Mucosa of rectum (tissue), 2 donors: ENCODE measurements at regions not wholly inside any gene's neighbourhood (a gene's known extent, or its start where the extent isn't known, plus 50 kb on each side); places are given as distances from the start of the nearest gene placed in this dataset.

Experiments
- H3K27ac ChIP-seq, 2 donors: one replicate each; pipeline ENCODE4 v1.7.0; 2013; ENCODE audit warnings: inconsistent platforms in 2 of 2, low read depth in 2 of 2, low read length in 2 of 2
- H3K27me3 ChIP-seq, 2 donors: one replicate each; pipeline ENCODE4 v1.7.0; 2013; ENCODE audit warnings: low read length in 2 of 2; ENCODE audit not compliant: control insufficient read depth in 2 of 2, insufficient read depth in 2 of 2
- H3K36me3 ChIP-seq, 2 donors: one replicate each; pipeline ENCODE4 v1.7.0; 2013; ENCODE audit warnings: low read length in 2 of 2; ENCODE audit not compliant: control insufficient read depth in 2 of 2, insufficient read depth in 2 of 2
- H3K4me1 ChIP-seq, 2 donors: one replicate each; pipeline ENCODE4 v1.7.0; 2013; ENCODE audit warnings: low read length in 2 of 2, mild to moderate bottlenecking in 1 of 2; ENCODE audit not compliant: control insufficient read depth in 2 of 2, insufficient read depth in 2 of 2
- H3K4me3 ChIP-seq, 2 donors: one replicate each; pipeline ENCODE4 v1.7.0; 2013; ENCODE audit warnings: low read length in 2 of 2
- H3K9ac ChIP-seq, 2 donors: one replicate each; pipeline ENCODE4 v1.7.0; 2013; ENCODE audit warnings: low read length in 2 of 2, low read depth in 1 of 2, mild to moderate bottlenecking in 1 of 2
- H3K9me3 ChIP-seq, 2 donors: one replicate each; pipeline ENCODE4 v1.7.0; 2013; ENCODE audit warnings: low read length in 2 of 2; ENCODE audit not compliant: control insufficient read depth in 2 of 2
- donor health status: healthy.
- donor health status: Normal muscosa, but diverticular disease.

GRCh38 chr21:35868869-35869223 lies 191.5 kb downstream of the SETD4 start:
- Histone ChIP-seq H3K4me3 (no peak overlapping the region), H3K4me1 (no peaks in the 10 kb centered on the region), H3K9me3 (no peaks in the 10 kb centered on the region), H3K36me3 (no peaks in the 10 kb centered on the region), H3K9ac (no peak overlapping the region), H3K27me3 (peaks cover 0 to 3% of the 10 kb centered on the region in 2 donors), H3K27ac (no peak overlapping the region)

GRCh38 chr21:35868005-35868868 lies 192.1 kb downstream of the SETD4 start:
- no peaks in the 10 kb centered on the region for H3K4me1 ChIP-seq
- no peak overlapping the region for H3K9ac ChIP-seq
- H3K27me3 ChIP-seq: peaks cover 0 to 3% of the 10 kb centered on the region in 2 donors
- H3K27ac ChIP-seq: no peak overlapping the region
- no peaks in the 10 kb centered on the region for H3K9me3 ChIP-seq
- H3K36me3 ChIP-seq: no peaks in the 10 kb centered on the region
- H3K4me3 ChIP-seq: no peak overlapping the region

GRCh38 chr21:35864039-35864438 lies 196.3 kb downstream of the SETD4 start:
- no peak overlapping the region for H3K4me3 ChIP-seq
- H3K9ac ChIP-seq: no peak overlapping the region
- no peak overlapping the region for H3K27ac ChIP-seq
- no peaks in the 10 kb centered on the region for H3K36me3 ChIP-seq
- H3K9me3 ChIP-seq: no peaks in the 10 kb centered on the region
- H3K27me3 ChIP-seq: peaks cover 0 to 2% of the 10 kb centered on the region in 2 donors
- peaks cover 3 to 8% of the 10 kb centered on the region in 2 donors for H3K4me1 ChIP-seq

GRCh38 chr21:35862969-35863368 lies 197.4 kb downstream of the SETD4 start:
- Histone ChIP-seq H3K4me3 (no peak overlapping the region), H3K9me3 (no peaks in the 10 kb centered on the region), H3K4me1 (peaks cover 3 to 8% of the 10 kb centered on the region in 2 donors), H3K27me3 (peaks cover 0 to 2% of the 10 kb centered on the region in 2 donors), H3K9ac (no peak overlapping the region), H3K27ac (no peak overlapping the region), H3K36me3 (no peaks in the 10 kb centered on the region)

GRCh38 chr21:35861661-35862060 lies 198.7 kb downstream of the SETD4 start:
- Histone ChIP-seq H3K9me3 (no peaks in the 10 kb centered on the region), H3K27me3 (peaks cover 0 to 2% of the 10 kb centered on the region in 2 donors), H3K36me3 (no peaks in the 10 kb centered on the region), H3K4me1 (peaks cover 3 to 8% of the 10 kb centered on the region in 2 donors), H3K9ac (no peak overlapping the region), H3K4me3 (no peak overlapping the region), H3K27ac (no peak overlapping the region)

GRCh38 chr21:35860189-35860869 lies 200.0 kb downstream of the SETD4 start:
- Histone ChIP-seq H3K27ac (no peak overlapping the region), H3K27me3 (peaks cover 0 to 2% of the 10 kb centered on the region in 2 donors), H3K4me1 (peaks cover 3 to 8% of the 10 kb centered on the region in 2 donors), H3K9me3 (no peaks in the 10 kb centered on the region), H3K9ac (no peak overlapping the region), H3K36me3 (no peaks in the 10 kb centered on the region), H3K4me3 (no peak overlapping the region)

- no peaks in the 10 kb centered on the region for H3K36me3 ChIP-seq
- peaks cover 0 to 2% of the 10 kb centered on the region in 2 donors for H3K27me3 ChIP-seq
- H3K4me1 ChIP-seq: peaks cover 3 to 8% of the 10 kb centered on the region in 2 donors
- H3K9ac ChIP-seq: no peak overlapping the region
- no peaks in the 10 kb centered on the region for H3K9me3 ChIP-seq
- no peak overlapping the region for H3K27ac ChIP-seq
- H3K4me3 ChIP-seq: no peak overlapping the region
These were observed 200.6 kb downstream of the SETD4 start for GRCh38 chr21:35859677-35860076.

- Histone ChIP-seq H3K4me1 (peaks cover 3 to 8% of the 10 kb centered on the region in 2 donors), H3K9ac (no peak overlapping the region), H3K27me3 (peaks cover 0 to 4% of the 10 kb centered on the region in 2 donors), H3K4me3 (no peak overlapping the region), H3K36me3 (no peaks in the 10 kb centered on the region), H3K9me3 (no peaks in the 10 kb centered on the region), H3K27ac (no peak overlapping the region)
These were observed 203.2 kb downstream of the SETD4 start for GRCh38 chr21:35857095-35857494.

- H3K27me3 ChIP-seq: peaks cover 4% of the 10 kb centered on the region in 2 donors
- H3K4me1 ChIP-seq: peaks cover 0 to 4% of the 10 kb centered on the region in 2 donors
- H3K9me3 ChIP-seq: no peaks in the 10 kb centered on the region
- no peak overlapping the region for H3K4me3 ChIP-seq
- no peak overlapping the region for H3K27ac ChIP-seq
- H3K9ac ChIP-seq: no peak overlapping the region
- H3K36me3 ChIP-seq: no peaks in the 10 kb centered on the region
These were observed 204.8 kb downstream of the SETD4 start for GRCh38 chr21:35855484-35855883.

- Histone ChIP-seq H3K36me3 (no peaks in the 10 kb centered on the region), H3K4me3 (no peak overlapping the region), H3K9me3 (no peaks in the 10 kb centered on the region), H3K27me3 (peaks cover 2 to 4% of the 10 kb centered on the region in 2 donors), H3K4me1 (no peaks in the 10 kb centered on the region), H3K9ac (no peak overlapping the region), H3K27ac (no peak overlapping the region)
These were observed 206.0 kb downstream of the SETD4 start for GRCh38 chr21:35854281-35854680.
